NCI-H1436 (cell line): ENCODE measurements at regions not wholly inside any gene's neighbourhood (a gene's known extent, or its start where the extent isn't known, plus 50 kb on each side); places are given as distances from the start of the nearest gene placed in this dataset.

Experiments
- DNase-seq: peaks from one replicate; lab custom pipeline; 2025; lab: John Stamatoyannopoulos, UW

DNA sequence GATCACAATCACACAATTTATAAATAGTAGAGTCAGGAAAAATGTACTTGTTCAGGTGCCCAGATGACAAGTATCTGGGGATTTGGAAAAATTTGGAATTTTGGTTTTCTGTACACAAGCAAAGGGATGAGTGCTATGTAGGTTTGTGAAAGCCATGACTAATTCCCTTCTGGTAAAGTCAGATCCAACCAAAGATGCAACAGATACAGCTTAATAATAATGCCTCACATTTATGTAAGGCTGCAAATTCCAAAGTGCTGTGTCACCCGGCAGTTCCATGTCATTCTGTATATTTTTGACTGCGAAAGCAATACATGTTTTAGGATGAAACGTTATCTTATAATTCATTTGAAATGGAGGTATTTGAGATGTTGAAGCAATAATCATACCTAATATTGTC lies 102.7 kb upstream of the AGBL1 start:
- no peak for DNase-seq

- no peak for DNase-seq
These were observed 102.1 kb upstream of the AGBL1 start for GRCh38 chr15:85977586-85977985.

DNA sequence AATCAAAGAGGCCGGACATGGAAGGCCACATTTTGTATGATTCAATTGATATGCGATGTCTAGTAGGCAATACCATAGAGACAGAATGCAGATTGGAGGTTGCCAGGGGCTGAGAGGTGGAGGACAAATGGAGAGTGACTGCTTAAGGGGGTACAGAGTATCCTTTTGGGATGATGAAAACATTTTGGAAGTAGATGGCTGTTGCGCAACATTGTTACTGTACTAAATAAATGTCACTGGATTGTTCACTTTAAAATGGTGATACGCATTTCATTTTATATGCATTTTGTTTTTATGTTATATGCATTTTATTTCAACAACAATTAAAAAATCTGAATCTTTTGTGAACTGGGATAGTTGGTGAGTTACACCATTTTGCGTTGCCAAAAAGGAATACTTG lies 99.7 kb upstream of the AGBL1 start:
- no peak for DNase-seq

DNA sequence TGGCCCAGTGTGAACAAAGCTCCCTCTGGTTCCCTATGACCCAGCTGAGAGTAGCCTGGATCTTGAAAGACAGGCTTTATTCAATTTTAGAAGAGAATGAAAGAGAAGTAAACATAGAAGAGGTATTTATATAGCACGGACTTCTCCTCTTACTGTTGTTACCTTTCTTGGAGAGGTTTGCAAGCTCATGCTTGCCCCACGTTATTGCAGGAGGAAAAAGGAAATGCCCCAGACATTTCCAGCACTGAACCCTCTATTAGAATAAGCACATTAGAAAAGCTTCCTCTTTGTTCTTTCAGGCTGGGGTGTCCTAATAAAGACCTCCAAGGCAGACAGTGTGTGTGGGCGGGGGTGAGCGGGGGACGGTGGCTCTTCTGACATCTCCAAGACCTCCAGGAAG lies 98.7 kb upstream of the AGBL1 start:
- no peak for DNase-seq

- no peak for DNase-seq
These were observed 95.4 kb upstream of the AGBL1 start for GRCh38 chr15:85984241-85984640.

- no peak for DNase-seq
These were observed 93.6 kb upstream of the AGBL1 start for GRCh38 chr15:85986116-85986515.

DNA sequence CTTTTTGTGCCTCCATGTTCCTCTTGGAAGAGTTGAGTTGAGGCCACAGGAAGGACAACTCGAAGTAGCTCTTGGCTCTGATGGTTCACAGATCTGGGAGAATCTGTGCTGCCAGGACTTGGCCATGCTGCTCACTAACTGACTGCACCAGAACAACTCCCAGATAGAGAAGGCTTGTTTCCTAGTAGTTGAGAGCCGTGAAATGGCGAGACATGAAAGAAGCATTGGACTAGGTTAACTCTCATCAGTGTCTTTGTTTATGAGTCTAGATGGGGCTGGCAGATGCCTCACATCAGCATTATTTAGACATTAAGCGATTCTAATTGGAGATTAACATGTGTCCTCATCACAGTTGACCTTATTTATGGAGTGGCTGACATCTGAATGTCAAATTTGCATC lies 92.9 kb upstream of the AGBL1 start:
- DNase-seq, result no peak

DNA sequence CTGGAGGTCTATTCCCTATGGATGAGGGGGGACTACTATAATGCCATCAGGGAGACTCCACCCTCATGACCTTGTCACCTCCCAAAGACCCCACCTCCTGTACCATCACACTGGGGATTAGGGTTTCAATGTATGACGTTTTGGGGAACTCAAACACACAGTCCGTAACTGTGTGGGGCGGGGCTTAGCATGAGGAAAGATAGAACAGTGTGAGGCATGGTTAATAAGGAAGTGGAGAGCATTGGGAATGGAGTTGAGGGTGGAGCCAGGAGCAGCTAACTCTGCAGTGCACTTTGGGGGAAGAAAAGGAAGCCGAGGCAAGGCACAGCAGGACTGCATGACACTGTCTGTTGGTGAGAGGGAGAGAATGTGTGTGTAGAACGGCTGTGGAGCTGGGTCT lies 90.9 kb upstream of the AGBL1 start:
- no peak for DNase-seq

GRCh38 chr15:85992224-85992623 lies 87.4 kb upstream of the AGBL1 start:
- DNase-seq, result no peak

DNA sequence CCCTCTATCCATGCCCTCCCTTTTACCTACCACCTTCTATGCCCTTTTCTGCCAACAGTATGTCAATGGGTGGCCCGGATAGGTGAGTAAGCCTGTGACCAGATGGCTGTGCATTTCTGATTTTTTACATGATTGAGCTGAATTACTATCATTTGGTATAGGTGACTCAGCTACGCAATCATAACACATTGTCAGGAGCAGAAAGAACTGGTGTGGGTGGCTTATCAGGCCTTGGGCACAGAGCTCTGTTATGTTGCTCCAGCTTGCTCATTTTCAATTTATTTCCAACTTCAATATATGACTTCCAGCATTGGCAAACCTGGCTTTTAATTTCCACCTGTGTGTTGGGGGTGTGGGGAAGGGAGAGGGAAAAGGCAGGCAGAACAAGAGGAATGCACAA lies 86.6 kb upstream of the AGBL1 start:
- no peak for DNase-seq

DNA sequence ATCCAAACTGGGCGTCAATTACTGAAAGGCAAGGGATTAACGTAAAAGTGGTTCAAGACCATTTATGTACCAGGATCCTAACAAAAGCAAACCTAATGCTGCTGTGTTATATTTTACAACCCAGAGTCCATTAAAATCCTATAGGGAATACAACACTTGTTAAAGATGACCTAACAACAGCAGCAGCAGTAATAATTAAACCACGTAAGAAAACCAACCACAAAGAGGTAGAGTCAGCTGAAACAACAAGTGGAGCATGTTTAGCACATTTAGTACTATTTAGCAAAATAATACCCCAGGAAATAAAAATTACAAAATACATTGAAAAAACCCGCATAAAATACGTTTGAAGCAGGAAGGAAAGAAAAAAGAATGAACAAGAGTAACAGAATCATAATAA lies 82.1 kb upstream of the AGBL1 start:
- DNase-seq, result no peak

- no peak for DNase-seq
These were observed 80.0 kb upstream of the AGBL1 start for GRCh38 chr15:85999658-86000057.

DNA sequence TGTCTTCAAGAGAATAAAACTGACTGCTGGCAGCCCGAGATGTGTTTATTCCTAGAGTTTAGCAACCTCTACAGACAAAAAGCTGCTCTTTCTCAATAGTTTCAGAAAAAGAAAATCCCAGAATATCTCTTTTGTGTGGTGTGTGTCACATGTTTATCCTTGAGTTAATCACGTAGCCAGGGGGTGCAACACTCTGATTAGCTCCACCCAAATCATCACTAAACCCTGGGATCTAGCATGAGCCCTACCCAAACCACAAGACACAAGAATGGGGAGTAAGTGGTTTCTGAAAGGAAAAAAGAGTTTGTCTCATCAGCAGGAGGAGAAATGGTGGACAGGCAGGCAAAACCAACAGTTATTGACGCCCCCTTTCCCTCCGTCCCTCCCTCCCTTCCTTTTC lies 78.5 kb upstream of the AGBL1 start:
- no peak for DNase-seq

- no peak for DNase-seq
These were observed 77.2 kb upstream of the AGBL1 start for GRCh38 chr15:86002444-86002843.

- no peak for DNase-seq
These were observed 75.6 kb upstream of the AGBL1 start for GRCh38 chr15:86004061-86004460.

DNA sequence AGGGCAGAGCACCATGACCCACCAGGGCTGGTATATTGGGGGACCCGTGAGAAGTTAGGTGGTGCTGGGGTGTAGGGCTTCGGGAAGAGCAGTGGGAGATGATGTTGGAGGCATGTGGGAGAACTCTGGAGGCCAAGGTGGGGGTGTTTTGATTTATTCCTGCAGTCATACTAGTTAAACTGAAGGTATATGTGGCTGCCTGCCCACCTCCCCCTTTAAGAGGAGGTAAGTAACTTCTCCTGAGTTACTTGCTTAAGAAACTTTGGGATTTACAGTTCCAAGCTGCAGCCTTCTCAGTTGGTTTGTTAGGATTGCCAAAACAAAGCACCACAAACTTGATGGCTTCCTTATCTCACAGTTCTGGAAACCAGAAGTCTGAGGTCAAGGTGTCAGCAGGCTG lies 73.1 kb upstream of the AGBL1 start:
- DNase-seq, result no peak

GRCh38 chr15:86009727-86010126 lies 69.9 kb upstream of the AGBL1 start:
- no peak for DNase-seq

DNA sequence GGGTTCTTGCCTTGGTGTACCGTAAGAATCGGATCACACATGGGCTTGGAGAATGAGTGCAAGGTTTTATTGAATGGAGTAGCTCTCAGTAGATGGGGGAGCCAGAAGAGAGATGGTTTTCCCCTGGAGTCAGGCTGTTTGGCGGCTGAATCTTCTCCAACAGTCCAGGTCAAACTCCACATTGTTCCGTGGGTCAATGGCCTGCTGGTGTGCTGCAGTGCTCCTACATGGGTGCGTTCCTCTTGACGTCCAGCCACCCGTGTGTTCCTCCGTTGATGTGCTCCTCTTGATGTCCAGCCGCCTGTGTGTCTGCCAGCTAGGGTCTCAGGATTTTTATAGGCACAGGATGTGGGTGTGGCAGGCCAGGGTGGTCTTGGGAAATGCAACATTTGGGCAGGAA lies 69.3 kb upstream of the AGBL1 start:
- DNase-seq, result no peak

GRCh38 chr15:86010891-86011290 lies 68.8 kb upstream of the AGBL1 start:
- DNase-seq, result no peak

DNA sequence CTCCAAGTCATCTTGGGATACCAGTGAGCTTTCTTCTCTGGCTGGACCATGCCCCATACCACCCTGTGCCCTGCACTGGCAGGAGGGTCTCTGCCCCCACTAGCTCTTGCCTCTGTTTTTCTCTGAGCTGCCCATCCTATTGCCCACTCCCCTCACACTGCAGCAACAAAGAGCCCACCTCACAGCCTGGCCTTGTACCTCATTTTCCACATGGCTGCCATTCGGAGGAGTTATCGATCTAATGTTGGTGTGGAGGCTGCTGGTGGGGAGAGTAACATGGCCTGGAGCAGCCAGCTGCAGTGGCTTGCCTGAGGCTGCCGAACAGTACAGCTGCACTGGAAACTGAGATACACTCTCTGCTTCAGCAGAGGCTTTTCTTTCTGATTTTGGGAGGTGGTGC lies 65.7 kb upstream of the AGBL1 start:
- DNase-seq, result no peak

- DNase-seq, result no peak
These were observed 62.9 kb upstream of the AGBL1 start for GRCh38 chr15:86016750-86017149.

GRCh38 chr15:86018679-86019078 lies 61.0 kb upstream of the AGBL1 start:
- DNase-seq, result no peak

DNA sequence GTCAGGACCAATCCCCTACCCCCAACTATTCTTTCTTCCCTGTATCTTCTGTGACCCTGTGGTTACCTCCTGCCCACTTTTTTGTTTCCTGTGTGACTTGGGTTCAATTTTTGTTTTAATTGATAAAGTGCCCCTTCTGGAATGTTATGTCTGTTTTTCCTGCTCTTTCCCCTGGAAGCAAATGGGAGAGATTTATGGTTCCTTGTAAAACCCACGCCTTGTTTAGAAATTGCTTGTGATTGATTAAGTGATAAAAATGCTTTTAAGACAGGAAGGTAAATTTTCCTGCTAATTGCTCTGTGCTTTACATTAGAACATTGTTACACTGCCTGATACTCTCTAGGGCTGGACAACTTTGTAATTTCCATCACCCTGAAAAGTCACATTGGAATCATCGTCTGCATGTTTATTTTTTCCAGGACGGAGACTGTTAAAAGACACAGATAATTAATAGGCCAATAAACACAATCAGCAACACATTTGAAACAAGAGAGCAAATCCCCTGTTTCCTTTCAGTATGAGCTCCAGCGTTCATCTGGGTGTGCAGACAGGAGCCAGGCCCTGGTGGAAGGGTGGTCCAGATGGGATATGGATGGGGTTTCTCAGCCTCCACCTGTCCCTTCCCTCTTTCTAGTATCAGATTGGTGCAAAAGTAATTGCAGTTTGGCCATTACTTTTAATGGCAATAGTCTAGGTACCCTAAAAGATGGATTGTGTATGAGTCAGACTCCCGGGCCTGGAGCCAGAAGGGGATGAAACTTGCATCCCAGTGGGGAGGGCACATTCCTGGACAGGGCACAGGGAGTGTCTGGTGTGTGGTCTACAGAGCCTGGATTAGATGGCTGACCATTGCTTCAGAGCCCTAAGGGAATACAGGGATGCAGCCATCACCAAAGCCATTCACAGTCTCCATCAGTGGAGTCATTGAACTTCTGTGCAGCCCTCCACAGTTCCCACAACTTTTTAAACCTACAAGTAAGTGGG lies 58.1 kb upstream of the AGBL1 start:
- no peak for DNase-seq

- no peak for DNase-seq
These were observed 50.7 kb upstream of the AGBL1 start for GRCh38 chr15:86028961-86029360.
